ENCODE measurements at regions not wholly inside any gene's neighbourhood (a gene's known extent, or its start where the extent isn't known, plus 50 kb on each side); places are given as distances from the start of the nearest gene placed in this dataset.

GRCh38 chr5:34450338-34450737 is 205.8 kb upstream of the RAI14 start:
- TF ChIP-seq RAD21 (conservative IDR thresholded peaks at IDR 0.05) (no peak), CTCF (IDR thresholded peaks at IDR 0.05; ENCODE audit: poor library complexity, severe bottlenecking) (no peak), EP300 (conservative IDR thresholded peaks at IDR 0.05; ENCODE audit: poor library complexity, severe bottlenecking) (no peak), REST (IDR thresholded peaks at IDR 0.05; ENCODE audit: borderline replicate concordance) (no peak), POLR2AphosphoS5 (IDR thresholded peaks at IDR 0.05) (no peak), EZH2 (IDR thresholded peaks at IDR 0.05; ENCODE audit: borderline replicate concordance, insufficient read depth, low read length, poor library complexity, severe bottlenecking) (no peak), TAF1 (IDR thresholded peaks at IDR 0.05; ENCODE audit: low read depth) (no peak)

Measured in neural cell (in vitro differentiated cells).